ENCODE measurements at regions not wholly inside any gene's neighbourhood (a gene's known extent, or its start where the extent isn't known, plus 50 kb on each side); places are given as distances from the start of the nearest gene placed in this dataset.

GRCh38 chr3:95725770-95726169 is 1088.6 kb upstream of the EPHA6 start:
- TF ChIP-seq CTCF (IDR thresholded peaks at IDR 0.05; ENCODE audit: insufficient read depth, low read depth, low read length) (no peak), EZH2 (IDR thresholded peaks at IDR 0.05; ENCODE audit: insufficient read depth, low read length) (no peak)

Data from astrocyte (in vitro differentiated cells and primary cell).